Mesenchymal stem cell (in vitro differentiated cells and primary cell): ENCODE measurements at regions not wholly inside any gene's neighbourhood (a gene's known extent, or its start where the extent isn't known, plus 50 kb on each side); places are given as distances from the start of the nearest gene placed in this dataset.

Experiments
- DNase-seq: peaks from one replicate; pipeline ENCODE4 v3.0.0-alpha.2; 2013
- H2AFZ ChIP-seq: one replicate; pipeline ENCODE4 v1.6.1; 2013; ENCODE audit warnings: low read depth, mild to moderate bottlenecking, control low read depth, inconsistent platforms, low read length, moderate library complexity
- H2AK5ac ChIP-seq: 2 replicates; pipeline ENCODE4 v1.6.1; 2013; ENCODE audit warnings: low read length, moderate library complexity, mild to moderate bottlenecking, inconsistent platforms; ENCODE audit not compliant: severe bottlenecking
- H2BK120ac ChIP-seq: one replicate; pipeline ENCODE4 v1.6.1; 2013; ENCODE audit warnings: low read depth, mild to moderate bottlenecking, inconsistent platforms, low read length, moderate library complexity
- H2BK12ac ChIP-seq, 2 experiments: one replicate each; pipeline ENCODE4 v1.6.1; 2013; ENCODE audit warnings: inconsistent platforms in 2 of 2, low read length in 2 of 2, mild to moderate bottlenecking in 2 of 2, moderate library complexity in 2 of 2, control low read depth in 1 of 2
- H2BK15ac ChIP-seq: one replicate; pipeline ENCODE4 v1.6.1; 2013; ENCODE audit warnings: mild to moderate bottlenecking, low read depth, inconsistent platforms; ENCODE audit not compliant: poor library complexity, severe bottlenecking
- H2BK5ac ChIP-seq: 2 replicates; pipeline ENCODE4 v1.6.1; 2013; ENCODE audit warnings: low read depth, mild to moderate bottlenecking, low read length, control low read depth, inconsistent platforms; ENCODE audit not compliant: poor library complexity, severe bottlenecking
- H3K14ac ChIP-seq, 2 experiments: one replicate each; pipeline ENCODE4 v1.6.1; 2013; ENCODE audit warnings: inconsistent platforms in 2 of 2, low read length in 2 of 2, control low read depth in 1 of 2, mild to moderate bottlenecking in 1 of 2, moderate library complexity in 1 of 2
- H3K18ac ChIP-seq, 2 experiments: one replicate each; pipeline ENCODE4 v1.6.1; 2013; ENCODE audit warnings: inconsistent platforms in 2 of 2, low read length in 2 of 2, control low read depth in 1 of 2, low read depth in 1 of 2, mild to moderate bottlenecking in 1 of 2
- H3K23ac ChIP-seq, 2 experiments: one replicate each; pipeline ENCODE4 v1.6.1; 2013; ENCODE audit warnings: inconsistent platforms in 2 of 2, low read length in 2 of 2, mild to moderate bottlenecking in 2 of 2, moderate library complexity in 2 of 2, control low read depth in 1 of 2
- H3K27ac ChIP-seq: 2 replicates; pipeline ENCODE4 v1.5.1; 2013; ENCODE audit warnings: mild to moderate bottlenecking, moderate library complexity, low read length, control low read depth, inconsistent platforms; ENCODE audit not compliant: poor library complexity, severe bottlenecking
- H3K27me3 ChIP-seq, 2 experiments: 2 replicates each; pipeline versions ENCODE4 v1.6.1 to v1.7.0; 2013; ENCODE audit warnings: low read length in 2 of 2, mild to moderate bottlenecking in 2 of 2, moderate library complexity in 2 of 2, control low read depth in 1 of 2, inconsistent platforms in 1 of 2; ENCODE audit not compliant: control insufficient read depth in 1 of 2, insufficient read depth in 1 of 2
- H3K36me3 ChIP-seq, 2 experiments: 2 replicates each; pipeline versions ENCODE4 v1.6.1 to v1.7.0; 2013; ENCODE audit warnings: low read length in 2 of 2, control low read depth in 1 of 2, inconsistent platforms in 1 of 2, low read depth in 1 of 2, mild to moderate bottlenecking in 1 of 2; ENCODE audit not compliant: insufficient read depth in 2 of 2, control insufficient read depth in 1 of 2
- H3K4ac ChIP-seq, 2 experiments: one replicate each; pipeline ENCODE4 v1.6.1; 2013; ENCODE audit warnings: inconsistent platforms in 2 of 2, low read length in 2 of 2, mild to moderate bottlenecking in 2 of 2, moderate library complexity in 2 of 2, control low read depth in 1 of 2, low read depth in 1 of 2
- H3K4me1 ChIP-seq: 2 replicates; pipeline ENCODE4 v1.6.1; 2013; ENCODE audit warnings: low read depth, low read length, control low read depth; ENCODE audit not compliant: control insufficient read depth, insufficient read depth
- H3K4me2 ChIP-seq: 2 replicates; pipeline ENCODE4 v1.6.1; 2013; ENCODE audit warnings: low read length, mild to moderate bottlenecking, inconsistent platforms; ENCODE audit not compliant: poor library complexity, severe bottlenecking
- H3K4me3 ChIP-seq, 2 experiments: 2 replicates each; pipeline versions ENCODE4 v1.5.1 to v1.7.0; 2013; ENCODE audit warnings: low read length in 2 of 2, mild to moderate bottlenecking in 2 of 2, control low read depth in 1 of 2, low read depth in 1 of 2; ENCODE audit not compliant: insufficient read depth in 1 of 2
- H3K79me1 ChIP-seq: replicated peaks from 2 replicates; pipeline ENCODE4 v1.6.1; 2013; ENCODE audit warnings: mild to moderate bottlenecking, control low read depth, low read length, inconsistent platforms; ENCODE audit not compliant: poor library complexity, severe bottlenecking
- H3K9ac ChIP-seq: 2 replicates; pipeline ENCODE4 v1.7.0; 2013; ENCODE audit warnings: mild to moderate bottlenecking, low read length, moderate library complexity
- H3K9me3 ChIP-seq: 2 replicates; pipeline ENCODE4 v1.7.0; 2013; ENCODE audit warnings: mild to moderate bottlenecking, low read length; ENCODE audit not compliant: control insufficient read depth
- H4K8ac ChIP-seq: one replicate; pipeline ENCODE4 v1.6.1; 2013; ENCODE audit warnings: inconsistent platforms, mild to moderate bottlenecking, low read length, moderate library complexity
- H4K91ac ChIP-seq: one replicate; pipeline ENCODE4 v1.6.1; 2013; ENCODE audit warnings: mild to moderate bottlenecking, low read length, inconsistent platforms
- WGBS: methylation state at CpG from one replicate; pipeline ENCODE4 v1.1.7; 2013; ENCODE audit warnings: mixed read lengths; 5-methylcytosine and 5-hydroxymethylcytosine counted together

- no peaks in the 10 kb centered on the region for H3K27me3 ChIP-seq
- H3K9ac ChIP-seq, result no peak overlapping the region
- no peak overlapping the region for H4K91ac ChIP-seq
These were observed 594.0 kb downstream of the HINT1 start for GRCh38 chr5:130571076-130571475.

DNA sequence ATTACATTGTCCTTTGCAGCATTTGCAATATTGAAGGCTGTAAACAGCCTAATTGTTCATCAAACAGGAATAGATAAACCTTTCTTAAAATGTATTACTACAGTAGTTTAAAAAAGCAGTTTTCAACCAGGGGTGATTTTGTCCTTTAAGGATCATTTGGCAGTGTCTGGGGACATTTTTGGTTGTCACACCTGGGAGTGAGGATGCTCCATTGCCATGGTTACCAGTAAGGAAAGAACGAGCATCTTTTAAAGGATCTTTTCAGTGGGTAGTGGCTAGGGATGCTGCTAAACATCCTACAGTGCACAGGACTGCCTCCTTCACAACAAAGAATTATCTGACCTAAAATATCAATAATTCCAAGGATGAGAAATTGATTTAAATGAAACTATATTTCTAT, 596.3 kb downstream of the HINT1 start:
- Histone ChIP-seq H2BK15ac (no peak overlapping the region), H4K8ac (no peak overlapping the region), H2AFZ (no peak overlapping the region), H3K9me3 (no peaks in the 10 kb centered on the region), H3K23ac (no peak overlapping the region), H3K27me3 (no peaks in the 10 kb centered on the region), H2BK12ac (no peak overlapping the region), H3K9ac (no peak overlapping the region), H2BK5ac (no peak overlapping the region), H3K27ac (no peak overlapping the region), H2AK5ac (no peak overlapping the region), H3K79me1 (no peaks in the 10 kb centered on the region), H2BK120ac (no peak overlapping the region), H3K4me1 (no peaks in the 10 kb centered on the region), H4K91ac (no peak overlapping the region), H3K14ac (no peak overlapping the region), H3K4ac (no peak overlapping the region), H3K4me2 (no peak overlapping the region), H3K4me3 (no peak overlapping the region), H3K36me3 (no peaks in the 10 kb centered on the region), H3K18ac (no peak overlapping the region)
- no peak for DNase-seq
- WGBS, result no CpG with 5 or more reads among the region's 1 CpG

More at GRCh38 chr5:130571076-130571475, 594.0 kb downstream of the HINT1 start:
- H3K4me2 ChIP-seq, result no peak overlapping the region
- no peaks in the 10 kb centered on the region for H3K9me3 ChIP-seq
- H3K18ac ChIP-seq, result no peak overlapping the region
- H2AK5ac ChIP-seq, result no peak overlapping the region
- DNase-seq, result peak; percentile 20
- H2AFZ ChIP-seq, result no peak overlapping the region
- H2BK5ac ChIP-seq, result no peak overlapping the region
- no peaks in the 10 kb centered on the region for H3K36me3 ChIP-seq
- no peak overlapping the region for H3K14ac ChIP-seq
- no peak overlapping the region for H3K23ac ChIP-seq
- H2BK12ac ChIP-seq, result no peak overlapping the region
- no peak overlapping the region for H3K4ac ChIP-seq
- H3K27ac ChIP-seq, result no peak overlapping the region
- no peak overlapping the region for H3K4me3 ChIP-seq
- H2BK15ac ChIP-seq, result no peak overlapping the region
- H3K4me1 ChIP-seq, result no peaks in the 10 kb centered on the region
- no peaks in the 10 kb centered on the region for H3K79me1 ChIP-seq
- H2BK120ac ChIP-seq, result no peak overlapping the region
- no peak overlapping the region for H4K8ac ChIP-seq

DNA sequence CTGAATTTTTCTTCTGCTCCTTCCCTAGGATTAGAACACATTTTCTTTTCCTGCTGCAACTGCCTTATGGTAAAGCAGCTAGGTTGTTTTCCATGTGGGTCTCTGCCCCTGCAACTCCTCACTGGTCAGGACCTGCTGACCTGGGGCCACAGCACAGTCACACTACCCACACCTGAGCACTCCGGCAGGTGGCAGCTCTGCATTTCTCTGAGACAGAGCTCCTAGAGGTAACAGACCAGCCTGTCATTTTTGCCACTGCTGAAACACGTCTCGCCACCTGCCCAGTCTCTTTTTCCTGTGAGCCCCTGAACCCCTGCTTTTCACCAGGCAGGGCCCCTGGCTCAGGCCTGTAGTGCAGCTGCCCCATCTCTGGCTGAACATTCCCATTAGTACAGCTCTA, 609.6 kb downstream of the HINT1 start:
- Histone ChIP-seq H3K36me3 (no peaks in the 10 kb centered on the region), H2BK12ac (no peak overlapping the region), H2BK5ac (no peak overlapping the region), H3K27ac (no peak overlapping the region), H3K14ac (no peak overlapping the region), H3K79me1 (no peaks in the 10 kb centered on the region), H4K91ac (no peak overlapping the region), H2AFZ (no peak overlapping the region), H3K4ac (no peak overlapping the region), H3K4me2 (no peak overlapping the region), H4K8ac (no peak overlapping the region), H2AK5ac (no peak overlapping the region), H2BK15ac (no peak overlapping the region), H3K27me3 (no peaks in the 10 kb centered on the region), H3K9me3 (peaks cover 30% of the 10 kb centered on the region), H3K4me3 (no peak overlapping the region), H3K9ac (no peak overlapping the region), H2BK120ac (no peak overlapping the region), H3K18ac (no peak overlapping the region), H3K23ac (no peak overlapping the region), H3K4me1 (peaks cover 1% of the 10 kb centered on the region)
- 86% methylated on average over 3 of the region's 3 CpGs for WGBS
- DNase-seq, result no peak

GRCh38 chr5:130550562-130550928, 614.5 kb downstream of the HINT1 start:
- H3K36me3 ChIP-seq, result no peaks in the 10 kb centered on the region
- WGBS, result 47% methylated on average over 2 of the region's 2 CpGs
- no peak overlapping the region for H3K18ac ChIP-seq
- H3K4me1 ChIP-seq, result peaks cover 1% of the 10 kb centered on the region
- no peak overlapping the region for H3K9ac ChIP-seq
- H2BK120ac ChIP-seq, result no peak overlapping the region
- DNase-seq, result no peak
- H3K14ac ChIP-seq, result no peak overlapping the region
- H2BK12ac ChIP-seq, result no peak overlapping the region
- H3K23ac ChIP-seq, result no peak overlapping the region
- no peak overlapping the region for H2BK15ac ChIP-seq
- H2AFZ ChIP-seq, result no peak overlapping the region
- no peak overlapping the region for H3K27ac ChIP-seq
- no peak overlapping the region for H3K4me2 ChIP-seq
- H2AK5ac ChIP-seq, result no peak overlapping the region
- no peak overlapping the region for H2BK5ac ChIP-seq
- no peaks in the 10 kb centered on the region for H3K27me3 ChIP-seq
- H3K4me3 ChIP-seq, result no peak overlapping the region
- H4K91ac ChIP-seq, result no peak overlapping the region
- peak overlapping the region in 1 of 2 experiments; percentile 30 for H3K4ac ChIP-seq
- H3K9me3 ChIP-seq, result peaks cover 2% of the 10 kb centered on the region
- H4K8ac ChIP-seq, result no peak overlapping the region
- H3K79me1 ChIP-seq, result no peaks in the 10 kb centered on the region
